ENCODE measurements at regions not wholly inside any gene's neighbourhood (a gene's known extent, or its start where the extent isn't known, plus 50 kb on each side); places are given as distances from the start of the nearest gene placed in this dataset.

DNA sequence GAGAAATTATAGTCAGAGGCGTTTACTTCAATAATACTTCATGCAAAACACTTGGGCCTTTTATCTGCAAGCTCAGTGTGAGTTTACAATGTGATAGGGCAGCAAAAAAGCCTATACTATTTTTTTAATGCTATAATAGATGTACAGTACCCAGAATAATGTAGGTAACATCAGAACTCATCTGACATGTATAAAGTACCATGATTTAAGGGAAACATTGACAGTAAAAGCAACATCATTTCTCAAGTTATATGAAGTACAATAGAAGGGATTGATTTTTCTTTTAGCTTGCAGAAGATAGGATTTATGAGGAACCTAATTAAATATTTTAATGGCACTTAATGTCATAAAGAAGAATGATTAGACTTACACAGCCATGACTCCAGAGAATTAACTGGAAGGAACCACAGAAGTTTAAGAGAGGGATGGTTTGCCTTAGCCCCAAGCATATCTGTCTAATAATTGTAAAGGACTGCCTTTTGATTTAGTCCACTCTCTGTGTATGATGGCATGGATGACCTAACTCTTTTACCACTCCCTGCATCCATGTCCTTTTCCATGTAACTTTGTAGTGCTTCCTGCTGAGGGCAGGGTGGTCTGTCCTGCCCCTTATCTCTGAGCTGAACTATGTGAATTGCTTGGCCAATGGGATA, 55.9 kb upstream of the MIS18BP1 start:
- TF ChIP-seq, protein P1, sequence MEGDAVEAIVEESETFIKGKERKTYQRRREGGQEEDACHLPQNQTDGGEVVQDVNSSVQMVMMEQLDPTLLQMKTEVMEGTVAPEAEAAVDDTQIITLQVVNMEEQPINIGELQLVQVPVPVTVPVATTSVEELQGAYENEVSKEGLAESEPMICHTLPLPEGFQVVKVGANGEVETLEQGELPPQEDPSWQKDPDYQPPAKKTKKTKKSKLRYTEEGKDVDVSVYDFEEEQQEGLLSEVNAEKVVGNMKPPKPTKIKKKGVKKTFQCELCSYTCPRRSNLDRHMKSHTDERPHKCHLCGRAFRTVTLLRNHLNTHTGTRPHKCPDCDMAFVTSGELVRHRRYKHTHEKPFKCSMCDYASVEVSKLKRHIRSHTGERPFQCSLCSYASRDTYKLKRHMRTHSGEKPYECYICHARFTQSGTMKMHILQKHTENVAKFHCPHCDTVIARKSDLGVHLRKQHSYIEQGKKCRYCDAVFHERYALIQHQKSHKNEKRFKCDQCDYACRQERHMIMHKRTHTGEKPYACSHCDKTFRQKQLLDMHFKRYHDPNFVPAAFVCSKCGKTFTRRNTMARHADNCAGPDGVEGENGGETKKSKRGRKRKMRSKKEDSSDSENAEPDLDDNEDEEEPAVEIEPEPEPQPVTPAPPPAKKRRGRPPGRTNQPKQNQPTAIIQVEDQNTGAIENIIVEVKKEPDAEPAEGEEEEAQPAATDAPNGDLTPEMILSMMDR (conservative IDR thresholded peaks at IDR 0.05 in 1 of 2, IDR thresholded peaks at IDR 0.05 in 1 of 2; ENCODE audit: extremely low read depth in 1 of 2, insufficient read depth in 1 of 2, low read depth in 1 of 2, low read length in 2 of 2): no peak
- no peak for TF ChIP-seq EZH2 (IDR thresholded peaks at IDR 0.05; ENCODE audit: borderline replicate concordance, low read length)

All from mammary epithelial cell (primary cell).